ENCODE measurements at regions not wholly inside any gene's neighbourhood (a gene's known extent, or its start where the extent isn't known, plus 50 kb on each side); places are given as distances from the start of the nearest gene placed in this dataset.

DNA sequence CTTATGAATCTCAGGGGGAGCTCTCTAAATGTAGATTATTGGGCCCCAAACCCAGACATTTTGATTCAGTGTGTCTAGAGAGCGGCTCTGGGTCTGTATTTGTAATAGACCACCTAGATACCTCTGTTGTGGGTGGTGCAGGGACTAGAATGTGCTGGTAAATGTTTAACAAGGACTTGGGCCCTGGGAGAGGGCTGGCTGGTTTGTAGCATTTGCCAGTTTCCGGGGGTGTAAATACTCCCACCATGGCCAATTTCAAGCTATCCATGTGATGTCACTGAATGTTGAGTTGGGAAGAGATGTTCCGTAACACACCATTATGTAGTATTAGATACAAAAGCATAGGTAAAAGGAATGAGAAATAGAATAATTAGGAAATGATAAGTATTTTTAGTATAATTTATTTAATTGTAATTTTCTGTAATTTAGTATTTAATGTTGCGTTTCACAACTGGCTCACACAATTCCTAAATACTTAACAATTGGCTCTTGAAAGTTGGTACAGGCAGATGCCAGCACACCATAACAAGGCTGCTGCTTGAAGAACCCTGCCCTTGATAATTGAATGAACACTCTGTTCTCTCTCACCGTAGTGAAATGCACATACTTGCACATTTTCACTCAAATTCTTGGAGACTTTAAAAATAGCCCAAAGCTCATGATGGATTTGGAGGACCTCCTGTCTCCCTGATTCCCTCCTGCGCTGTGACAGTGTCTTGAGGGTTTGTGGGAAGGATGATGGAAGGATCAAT, 359.2 kb upstream of the PROK2 start:
- no peak for DNase-seq

DNA sequence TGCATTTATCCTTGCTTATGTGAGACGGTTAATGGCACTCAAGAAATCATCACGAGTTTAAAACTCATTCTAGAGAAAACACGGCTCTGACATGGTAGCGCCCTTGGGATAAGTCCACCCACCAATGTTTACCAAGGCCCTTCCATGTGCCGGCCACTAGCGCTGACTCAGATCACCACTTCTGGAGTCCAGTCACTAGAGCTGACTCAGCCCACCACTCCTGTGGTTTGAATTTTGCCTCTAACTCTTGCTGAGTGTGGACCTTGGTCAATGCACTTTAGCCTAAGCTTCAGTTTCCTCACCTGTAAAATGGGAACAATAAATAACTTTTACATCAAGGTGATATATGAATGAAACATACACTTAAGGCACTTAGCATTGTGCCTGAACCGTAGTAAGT, 358.4 kb upstream of the PROK2 start:
- DNase-seq: no peak

DNA sequence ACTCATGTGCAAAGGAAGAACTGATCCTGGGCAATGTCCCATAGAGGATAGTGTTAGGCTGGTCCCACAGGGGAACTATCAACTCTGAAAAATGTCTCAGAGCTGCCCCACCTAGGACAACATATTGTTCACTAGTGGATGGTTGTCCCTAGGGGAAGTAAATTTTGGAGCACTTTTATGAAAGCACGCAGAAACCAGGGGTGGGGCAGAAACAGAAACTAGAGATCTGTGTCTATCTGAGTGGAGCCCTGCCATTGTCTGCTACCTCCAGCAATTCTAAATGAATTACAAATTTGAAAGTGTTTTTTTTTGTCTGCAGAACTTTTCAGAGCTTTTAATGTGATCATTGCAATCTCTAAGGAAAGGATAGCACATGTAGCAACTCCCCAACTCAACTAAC, 357.1 kb upstream of the PROK2 start:
- DNase-seq: no peak

DNA sequence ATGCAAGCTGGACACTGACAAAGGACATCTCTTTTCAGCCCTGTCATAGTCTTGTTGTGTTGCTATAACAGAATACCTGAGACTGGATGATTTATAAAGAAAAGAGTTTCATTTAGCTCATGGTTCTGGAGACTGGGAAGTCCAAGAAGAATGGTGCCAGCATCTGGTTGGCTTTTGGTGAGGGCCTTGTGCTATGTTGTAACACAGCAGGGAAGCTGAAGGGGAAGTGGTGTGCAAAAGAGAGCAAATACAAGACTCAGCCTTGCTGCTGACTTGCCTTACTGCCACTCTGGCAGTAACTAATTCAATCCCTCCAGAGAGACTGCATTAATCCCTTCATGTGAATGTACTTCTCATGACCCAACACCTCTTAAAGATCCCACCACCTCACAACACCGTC, 356.3 kb upstream of the PROK2 start:
- DNase-seq: no peak

DNA sequence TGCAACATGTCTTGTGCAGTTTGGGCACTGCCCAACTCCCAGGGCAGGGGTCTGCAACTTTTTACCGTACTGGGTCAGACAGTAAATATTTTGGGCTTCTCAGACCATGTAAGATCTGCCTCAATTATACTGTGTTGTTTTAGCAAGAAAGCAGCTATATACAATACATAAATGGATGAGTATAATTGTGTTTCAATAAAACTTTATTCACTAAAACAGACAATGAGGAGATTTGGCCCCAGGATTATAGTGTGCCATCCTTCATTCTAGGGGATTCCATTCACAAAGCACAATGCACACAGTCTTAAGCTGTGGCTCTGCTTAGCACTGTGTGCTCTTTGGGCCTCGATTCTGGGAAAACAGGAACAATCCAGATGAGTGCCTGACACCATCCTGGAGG, 354.4 kb upstream of the PROK2 start:
- no peak for DNase-seq

DNA sequence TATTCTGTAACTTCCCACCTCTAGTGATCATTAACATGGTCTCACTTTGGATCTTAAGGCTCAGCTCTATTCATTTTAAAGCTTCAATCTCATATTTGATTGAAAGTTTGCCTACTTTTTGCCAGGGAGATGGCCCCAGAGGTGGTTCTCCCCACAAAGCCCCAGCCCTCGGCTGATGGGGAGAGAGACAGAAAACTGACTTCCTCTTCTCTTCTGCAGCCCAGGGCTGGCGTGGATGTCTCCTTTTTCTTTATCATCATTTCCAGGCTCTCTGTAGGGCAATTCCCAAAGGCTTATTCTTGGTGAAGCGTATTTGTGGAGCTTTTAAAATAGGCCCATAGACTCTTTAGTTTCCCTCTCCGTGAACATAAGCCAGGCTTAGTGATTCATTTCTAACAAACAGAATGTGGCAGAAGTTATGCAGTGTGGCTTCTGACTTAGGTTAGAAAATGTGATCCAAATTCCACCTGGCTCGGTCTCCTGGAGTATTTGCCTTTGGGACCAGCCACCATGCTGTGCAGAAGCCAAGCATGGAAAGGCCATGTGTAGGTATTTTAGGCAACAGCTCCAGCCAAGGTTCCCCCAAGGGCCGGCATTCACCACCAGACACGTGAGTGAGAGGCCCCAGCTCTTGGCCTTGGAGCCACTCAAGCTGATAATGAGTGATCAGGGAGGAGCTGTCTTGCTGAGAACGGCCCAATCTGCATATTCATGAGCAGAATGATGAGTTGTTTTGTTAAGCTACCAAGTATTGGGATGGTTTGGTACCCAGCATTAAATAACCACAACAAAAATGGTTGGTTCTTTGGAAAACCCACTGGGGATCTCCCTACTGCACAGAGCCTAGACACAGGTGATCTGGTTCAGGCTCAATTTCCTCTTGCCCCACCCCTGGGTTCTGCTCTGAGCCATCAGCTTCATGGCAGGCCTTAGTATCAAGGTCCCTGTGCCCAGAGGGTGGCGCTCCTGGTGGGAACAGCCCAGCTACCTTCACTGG, 353.2 kb upstream of the PROK2 start:
- no peak for DNase-seq

DNA sequence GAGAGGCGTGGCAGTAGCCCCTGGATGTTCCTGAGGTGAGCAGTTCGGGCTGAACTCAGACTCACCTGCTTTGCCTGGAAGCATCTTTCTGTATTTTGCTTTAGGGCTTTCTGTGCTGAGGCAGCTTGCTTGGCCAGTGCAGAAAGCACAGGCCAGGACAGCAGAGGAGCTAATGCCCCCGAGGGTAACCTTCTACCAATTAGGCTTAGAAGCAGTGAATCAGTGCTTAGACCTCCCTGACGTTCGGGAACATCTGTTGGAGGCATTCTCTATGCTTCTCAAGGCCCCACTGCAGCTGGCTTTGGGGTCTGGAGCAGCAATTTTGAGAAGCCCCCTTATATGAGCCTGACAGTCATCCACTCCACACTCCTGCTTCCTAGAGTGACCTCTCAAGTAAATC, 350.7 kb upstream of the PROK2 start:
- no peak for DNase-seq

DNA sequence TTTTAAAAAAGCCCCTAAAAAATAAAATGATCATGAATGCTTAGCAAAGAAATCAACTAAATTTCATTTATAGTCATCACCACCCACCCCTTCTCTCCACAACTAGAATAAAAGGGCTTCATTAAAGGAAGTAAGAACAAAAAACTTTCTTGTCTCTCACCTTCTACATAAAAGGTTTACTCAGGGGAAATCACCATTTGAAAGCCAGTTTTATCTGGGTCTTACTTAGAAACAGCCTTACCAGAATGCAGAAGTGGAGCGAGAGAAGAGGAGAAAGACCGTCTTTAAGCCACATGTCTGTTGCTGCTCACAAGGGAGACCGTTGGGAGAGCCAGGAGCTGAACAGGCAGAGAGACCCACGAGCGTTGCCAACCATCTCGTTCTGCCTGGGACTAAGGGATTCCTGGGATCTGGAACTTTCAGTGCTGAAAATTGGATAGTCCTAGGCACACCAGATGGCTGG, 350.1 kb upstream of the PROK2 start:
- no peak for DNase-seq

DNA sequence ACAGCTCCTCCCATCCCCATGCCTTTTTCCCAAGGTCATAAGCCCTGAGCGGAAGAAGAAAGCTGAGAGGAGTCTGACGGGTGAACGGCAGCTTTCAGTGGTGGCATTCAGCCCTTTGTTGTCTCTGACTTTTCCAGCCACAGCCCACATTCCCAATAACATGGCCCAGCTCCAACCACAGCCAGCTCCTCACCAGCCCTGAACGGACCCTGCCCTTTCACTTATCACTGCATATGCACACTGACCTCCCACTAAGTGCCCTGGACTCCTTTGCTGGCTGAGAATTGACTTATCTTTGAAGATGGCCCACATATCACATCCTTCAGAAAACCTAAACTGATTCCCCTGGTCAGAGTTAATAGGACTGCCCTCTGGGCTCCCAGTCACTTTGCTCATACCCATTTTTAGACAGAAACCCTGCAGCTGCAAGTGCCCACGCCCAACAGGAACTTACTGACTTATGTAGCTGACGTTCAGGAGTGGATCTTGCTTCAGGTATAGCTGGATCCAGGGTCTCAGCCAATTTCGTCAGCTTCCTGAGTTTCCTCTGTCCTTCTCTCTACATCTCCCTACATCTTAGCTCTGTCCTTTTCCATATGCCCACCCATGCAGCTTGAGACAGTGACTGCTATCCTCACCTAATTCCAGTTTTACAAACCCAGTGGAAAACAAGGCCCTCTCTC, 348.5 kb upstream of the PROK2 start:
- DNase-seq: no peak

DNA sequence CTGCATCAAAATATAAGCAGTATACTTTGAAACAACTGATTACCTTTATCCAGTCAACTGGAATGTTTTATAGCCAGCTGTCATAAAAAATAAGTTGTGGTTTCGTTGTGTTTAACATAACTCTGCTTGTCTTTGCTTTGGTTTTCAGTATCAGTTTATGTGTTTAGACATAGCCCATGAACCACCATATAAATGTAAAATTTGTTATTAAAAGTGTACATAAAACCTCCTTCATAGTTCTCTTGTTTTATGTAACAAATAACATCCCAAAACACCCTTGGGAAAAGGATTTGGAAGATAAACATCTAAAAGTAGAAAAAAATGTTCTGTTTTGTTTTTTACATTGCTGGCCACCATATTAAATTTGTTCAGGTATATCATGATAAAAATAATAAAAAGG, 347.0 kb upstream of the PROK2 start:
- DNase-seq: no peak

DNA sequence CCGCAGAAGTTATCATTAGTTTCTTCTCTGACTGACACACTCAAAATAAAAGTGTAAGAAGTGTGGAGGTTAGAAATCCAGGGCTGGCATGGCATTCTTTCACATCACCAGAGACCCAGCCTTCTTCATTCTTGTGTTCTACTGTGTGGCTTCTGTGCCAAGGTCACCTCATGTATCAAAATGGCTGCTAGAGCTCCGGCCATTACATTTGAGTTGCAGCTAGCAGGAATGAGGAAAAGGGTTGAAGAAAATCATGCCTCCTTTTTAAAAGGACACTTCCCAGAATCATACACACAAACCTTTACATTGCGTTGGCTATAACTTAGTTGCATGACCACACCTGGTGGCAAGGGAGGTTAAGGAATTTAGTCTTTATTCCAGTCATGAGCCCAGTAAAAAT, 345.6 kb upstream of the PROK2 start:
- no peak for DNase-seq

DNA sequence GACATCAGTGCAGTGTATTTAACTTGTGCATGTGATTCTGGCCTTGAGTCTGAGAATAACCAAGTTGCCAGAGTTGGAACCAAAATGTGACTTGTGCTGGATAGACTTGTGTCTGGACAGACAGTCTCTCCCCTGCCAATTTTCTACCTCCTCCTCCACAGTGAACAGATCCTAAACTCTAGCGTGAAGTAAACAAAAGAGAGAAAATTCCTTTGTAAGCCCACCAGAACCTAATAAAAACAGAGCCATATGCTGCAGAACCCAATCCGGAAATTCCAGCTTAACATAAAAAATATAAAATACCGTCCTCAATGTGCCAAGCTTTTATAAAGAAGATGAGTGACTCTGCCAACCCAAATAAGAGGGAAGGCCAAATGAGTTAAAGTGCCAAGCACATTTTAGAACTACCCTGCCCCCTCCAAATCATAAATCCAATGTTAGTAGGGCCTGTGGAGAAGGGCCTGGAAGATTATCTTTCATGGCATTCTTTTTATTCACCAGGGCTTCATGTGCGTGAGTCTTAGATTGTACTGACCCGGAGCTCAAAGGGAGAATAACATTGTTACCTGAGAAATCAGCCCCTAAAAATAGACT, 344.6 kb upstream of the PROK2 start:
- no peak for DNase-seq

DNA sequence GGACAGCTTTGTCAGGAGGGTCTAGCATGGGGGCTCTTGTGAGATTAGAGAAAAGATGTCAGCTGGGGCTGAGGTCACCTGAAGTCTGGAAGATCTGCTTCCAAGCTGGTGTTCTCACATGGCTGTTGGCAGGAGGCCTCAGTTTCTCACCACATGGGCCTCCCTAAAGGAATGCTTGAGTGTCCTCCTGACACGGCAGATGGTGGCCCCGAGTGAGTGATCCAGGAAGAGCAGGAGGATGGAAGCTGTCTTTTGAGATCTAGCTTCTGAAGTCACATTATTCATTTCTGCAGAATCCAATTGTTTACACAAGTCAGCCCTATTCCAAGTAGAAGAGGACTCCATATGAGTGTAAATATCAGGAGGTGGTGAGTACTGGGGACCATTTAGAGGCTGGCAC, 344.0 kb upstream of the PROK2 start:
- no peak for DNase-seq

DNA sequence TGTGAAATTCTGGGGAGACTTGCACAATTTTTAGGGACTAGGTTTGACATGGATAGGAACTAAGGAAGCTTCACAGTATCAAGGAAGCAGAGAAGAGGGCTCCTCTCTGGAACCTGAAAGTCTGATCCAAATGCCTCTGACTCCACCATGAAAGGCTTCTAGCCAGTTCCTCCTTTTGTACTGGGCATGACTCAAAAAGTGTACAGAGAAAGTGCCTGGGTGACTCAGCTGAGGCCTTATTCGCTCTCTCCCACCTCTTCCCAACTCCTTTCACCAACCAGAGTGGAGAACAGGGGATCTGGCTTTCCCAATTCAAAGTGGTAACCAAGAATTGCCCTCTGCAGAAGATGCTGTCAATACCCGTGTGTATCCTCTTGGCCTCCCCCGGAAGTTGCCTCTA, 342.9 kb upstream of the PROK2 start:
- no peak for DNase-seq

DNA sequence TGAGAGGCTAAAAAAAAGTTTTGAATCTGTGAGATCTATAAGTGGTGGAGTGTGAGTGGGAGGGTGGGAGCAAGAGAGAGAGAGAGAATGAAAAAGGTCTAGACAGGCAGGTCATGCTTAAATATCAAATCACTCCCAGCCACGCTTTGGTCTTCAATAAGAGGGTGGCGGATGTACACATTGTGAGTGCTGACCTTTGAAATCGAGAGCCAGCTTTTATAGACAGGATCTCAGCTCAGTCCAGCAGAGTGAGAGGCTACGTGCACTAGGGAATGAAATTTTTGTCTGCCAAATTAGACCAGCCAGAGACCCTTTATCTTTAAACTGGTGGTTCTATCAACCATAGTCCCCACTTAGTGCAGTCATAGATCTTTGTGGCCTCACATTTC, 342.3 kb upstream of the PROK2 start:
- no peak for DNase-seq

DNA sequence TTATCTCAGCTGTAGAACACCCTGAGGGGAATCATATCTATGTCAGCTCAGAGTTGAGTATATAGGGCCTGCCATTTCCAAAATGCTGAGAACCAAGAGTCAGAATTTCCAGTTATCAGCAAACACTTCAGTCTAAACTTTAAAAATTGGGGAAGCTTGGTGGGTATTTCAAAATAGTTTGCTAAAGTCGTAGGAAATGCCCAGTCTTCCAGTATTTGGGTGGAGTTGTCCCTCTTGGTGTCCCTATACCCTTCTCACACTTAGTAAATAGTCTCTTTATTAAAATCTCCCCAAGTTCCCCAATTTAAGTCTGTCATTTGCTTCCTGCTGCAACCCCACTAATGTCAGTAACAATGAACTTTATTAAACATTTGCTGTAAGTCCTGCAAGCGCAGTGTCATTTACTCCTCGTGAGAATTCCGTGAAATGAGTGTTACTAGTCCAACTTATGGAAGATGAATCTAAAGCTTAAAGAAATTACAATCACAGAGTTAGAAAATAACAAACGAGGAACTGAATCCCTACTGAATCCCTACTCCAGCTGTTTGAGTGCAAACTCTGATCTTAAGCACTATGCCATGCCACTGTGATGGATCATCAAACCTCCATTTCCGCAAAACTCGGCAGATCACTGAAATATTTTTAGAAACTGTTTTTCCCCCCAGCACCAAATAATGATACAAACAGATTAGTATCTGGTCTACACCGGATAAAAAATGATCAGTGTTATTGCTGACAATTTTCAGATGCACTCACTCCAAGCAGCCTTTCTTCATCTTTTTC, 341.7 kb upstream of the PROK2 start:
- no peak for DNase-seq

DNA sequence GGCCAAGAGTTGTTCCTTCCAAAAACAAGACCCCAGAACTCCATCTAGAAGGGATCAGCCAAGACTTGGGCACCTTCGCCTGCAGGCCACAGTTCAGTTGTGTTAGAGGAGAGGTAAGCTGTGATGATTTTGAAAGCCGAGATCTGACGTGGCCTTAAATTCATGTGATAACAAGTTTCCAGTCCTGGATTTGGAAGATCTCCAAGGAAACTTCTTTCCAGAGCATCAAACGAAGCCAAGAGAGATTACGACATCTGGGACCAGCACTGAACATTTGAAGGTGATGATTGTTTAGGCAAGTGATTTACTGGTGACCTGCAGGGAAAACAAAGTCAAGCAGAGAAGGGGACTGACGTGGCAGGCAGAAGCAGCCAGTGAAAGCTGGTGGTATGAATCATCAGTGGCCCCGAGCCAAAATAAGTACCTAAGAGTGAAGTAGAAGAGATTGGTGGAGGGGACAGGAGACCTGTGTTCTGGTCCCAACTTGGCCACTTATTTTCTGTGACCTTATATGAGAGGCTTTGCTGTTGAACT, 339.0 kb upstream of the PROK2 start:
- no peak for DNase-seq

DNA sequence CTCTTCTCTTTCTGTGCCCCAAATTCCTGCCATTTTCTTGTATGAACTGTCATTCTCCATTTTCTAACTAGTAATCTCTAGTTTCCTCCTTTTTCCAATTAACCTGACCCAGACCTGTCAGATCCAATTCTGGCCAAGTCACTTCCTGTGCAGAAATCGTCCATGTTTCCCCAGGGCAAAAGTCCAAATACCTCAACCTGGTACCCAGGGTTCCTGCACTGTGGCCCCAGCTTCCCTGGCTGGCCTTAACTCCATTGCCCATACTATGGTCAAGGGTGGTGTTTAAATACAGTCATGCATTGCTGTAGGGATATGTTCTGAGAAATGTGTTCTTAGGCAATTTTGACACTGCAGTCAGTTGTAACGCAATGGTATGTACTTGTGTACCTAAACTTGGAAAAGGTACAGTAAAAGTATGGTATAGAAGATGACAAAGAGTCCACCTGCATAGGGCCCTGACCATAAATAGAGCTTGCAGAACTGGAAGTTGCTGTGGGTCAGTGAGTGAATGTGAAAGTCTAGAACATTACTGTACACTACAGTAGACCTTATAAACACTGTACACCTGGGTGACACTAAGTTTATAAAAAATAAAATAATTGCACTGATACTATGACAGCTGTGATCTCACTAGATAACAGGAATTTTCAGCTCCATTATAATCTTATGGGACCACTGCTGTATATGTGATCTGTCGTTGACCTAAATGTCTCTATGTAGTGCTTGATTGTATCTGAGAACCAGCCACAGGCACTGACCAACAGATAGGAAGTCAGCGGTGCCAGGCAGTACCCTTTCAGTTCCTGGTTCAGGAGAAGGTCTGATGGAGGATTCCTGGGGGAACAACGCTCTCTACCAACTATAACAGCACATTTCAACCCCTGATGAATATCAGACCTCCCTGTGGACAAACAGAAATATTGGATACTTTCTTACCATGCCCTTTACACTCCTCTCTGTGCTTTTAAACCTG, 336.1 kb upstream of the PROK2 start:
- DNase-seq: no peak

DNA sequence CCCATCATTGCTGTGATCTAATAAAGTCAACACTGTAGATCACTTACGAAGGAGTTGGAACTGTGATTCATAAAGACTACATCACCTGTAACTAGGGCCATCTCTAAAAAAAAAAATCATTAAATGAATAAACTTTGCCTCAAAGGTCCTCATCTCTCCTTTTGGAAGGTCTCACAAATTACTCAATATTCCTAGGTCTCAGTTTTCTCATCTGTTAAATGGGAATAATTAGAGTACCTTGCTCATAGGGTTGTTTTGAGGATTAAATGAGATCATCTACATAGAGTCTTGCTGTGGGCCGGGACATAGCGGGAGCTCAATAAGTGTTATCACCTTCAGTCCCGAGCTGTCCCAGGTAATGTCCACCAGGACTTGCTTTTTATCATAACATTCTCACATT, 335.1 kb upstream of the PROK2 start:
- DNase-seq: no peak

DNA sequence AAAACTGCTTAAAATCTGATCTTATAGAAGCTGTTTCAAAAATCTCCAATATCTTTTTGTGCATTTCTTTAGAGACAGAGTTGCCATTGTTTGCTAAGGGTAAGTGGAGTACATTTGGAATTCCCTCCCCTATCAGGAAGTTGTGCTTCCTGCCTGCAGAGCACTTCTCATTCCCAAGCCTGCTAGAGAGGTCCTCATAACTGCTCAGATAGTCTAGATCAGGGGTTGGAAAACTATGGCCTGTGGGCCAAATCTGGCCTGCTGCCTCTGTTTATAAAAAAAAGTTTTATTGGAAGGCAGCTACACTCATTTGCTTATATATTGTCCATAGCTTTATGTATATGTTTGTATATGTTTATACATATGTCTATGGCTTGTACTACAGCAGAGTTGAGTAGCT, 333.7 kb upstream of the PROK2 start:
- DNase-seq: no peak

DNA sequence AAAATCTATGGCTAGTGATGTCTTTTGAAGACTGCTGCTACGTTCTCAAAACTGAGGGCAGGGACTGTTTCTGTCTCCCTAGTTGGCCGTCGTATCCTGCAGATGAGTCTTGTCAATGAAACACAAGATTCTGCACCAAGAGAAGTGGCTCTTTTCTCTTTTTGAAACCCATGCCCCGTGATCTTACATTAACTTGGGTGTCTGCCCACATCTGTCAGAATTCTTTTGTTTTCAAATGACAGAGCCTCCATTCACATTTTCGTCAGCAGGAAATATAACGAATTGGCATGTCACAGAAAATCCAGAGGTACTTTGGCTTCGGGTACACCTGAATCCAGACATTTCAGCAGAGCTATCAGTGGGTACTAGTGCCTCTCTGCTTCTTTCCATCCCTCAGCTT, 331.3 kb upstream of the PROK2 start:
- DNase-seq: no peak
